ENCODE measurements at regions not wholly inside any gene's neighbourhood (a gene's known extent, or its start where the extent isn't known, plus 50 kb on each side); places are given as distances from the start of the nearest gene placed in this dataset.
"Not testable (repeated sequence)": the region's sequence is repeated elsewhere in the genome, so short reads cannot be mapped to it uniquely, and the experiment has no call there.

DNA sequence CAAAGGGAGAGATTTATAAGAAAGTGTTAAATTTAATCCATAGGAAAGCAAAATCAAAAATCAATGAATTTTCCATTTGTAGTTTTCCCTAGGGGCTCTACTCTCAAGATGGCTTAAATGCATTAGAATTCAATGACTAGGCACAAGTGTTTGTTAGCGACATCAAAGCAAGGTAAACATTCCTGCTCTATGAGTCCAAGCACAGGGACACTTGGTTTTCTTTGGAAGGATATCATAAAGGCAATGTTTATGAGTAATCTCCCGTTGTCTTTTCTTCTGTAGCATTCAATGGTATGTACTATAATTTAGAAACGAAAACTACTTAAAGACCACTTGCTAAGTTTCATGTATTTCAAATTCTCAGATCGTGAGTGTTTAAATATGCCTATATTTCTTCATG, 54.8 kb upstream of the ZNF717 start:
- H3K4me3 ChIP-seq; H3K27ac ChIP-seq; H3K4me1 ChIP-seq (replicated peaks in 1 of 2); in situ Hi-C loops (cut with MboI; ENCODE audit: low pct_unique_long_range_greater_than_20kb in 2 of 9, low sequenced_read_pairs in 9 of 9, unreplicated experiment in 9 of 9); ATAC-seq (replicated peaks in 6 of 8): not testable (repeated sequence)
- WGBS, 10 experiments: 0 to 91% (median 56%) methylated on average over 1 to 4 of the region's 4 CpGs

DNA sequence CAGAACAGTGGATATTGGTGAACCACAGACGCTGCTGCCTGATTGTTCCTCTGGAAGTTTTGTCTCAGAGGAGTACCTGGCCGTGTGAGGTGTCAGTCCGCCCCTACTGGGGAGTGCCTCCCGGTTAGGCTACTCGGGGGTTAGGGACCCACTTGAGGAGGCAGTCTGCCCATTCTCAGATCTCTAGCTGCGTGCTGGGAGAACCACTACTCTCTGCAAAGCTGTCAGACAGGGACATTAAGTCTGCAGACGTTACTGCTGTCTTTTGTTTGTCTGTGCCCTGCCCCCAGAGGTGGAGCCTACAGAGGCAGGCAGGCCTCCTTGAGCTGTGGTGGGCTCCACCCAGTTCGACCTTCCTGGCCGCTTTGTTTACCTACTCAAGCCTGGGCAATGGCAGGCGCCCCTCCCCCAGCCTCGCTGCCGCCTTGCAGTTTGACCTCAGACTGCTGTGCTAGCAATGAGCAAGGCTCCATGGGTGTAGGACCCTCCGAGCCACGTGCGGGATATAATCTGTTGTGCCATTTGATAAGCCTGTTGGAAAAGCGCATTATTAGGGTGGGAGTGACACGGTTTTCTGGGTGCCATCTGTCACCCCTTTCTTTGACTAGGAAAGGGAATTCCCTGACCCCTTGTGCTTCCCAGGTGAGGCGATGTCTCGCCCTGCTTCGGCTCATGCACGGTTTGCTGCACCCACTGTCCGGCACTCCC, 65.1 kb upstream of the ZNF717 start:
- not testable (repeated sequence) for H3K4me3 ChIP-seq; H3K4me1 ChIP-seq (replicated peaks in 1 of 2)

DNA sequence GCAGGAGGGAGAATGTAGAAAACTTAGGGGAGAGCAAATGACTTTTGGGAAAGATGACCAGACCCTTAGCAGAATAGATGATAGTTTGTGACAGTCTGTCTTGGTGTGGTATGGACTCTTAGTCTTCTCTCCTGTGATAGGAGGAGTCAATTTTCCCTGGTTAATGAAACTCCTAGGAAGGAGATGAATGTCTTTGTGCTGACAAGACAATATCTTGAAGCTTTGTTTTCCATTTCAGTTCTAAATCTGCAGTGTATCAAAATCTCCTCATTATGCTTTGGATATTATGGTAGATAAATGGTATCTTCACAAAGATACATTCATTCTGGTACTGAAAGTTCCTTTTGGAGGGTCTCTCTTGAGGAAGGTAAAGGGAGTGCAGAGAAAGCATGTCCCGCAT, 77.8 kb upstream of the ZNF717 start:
- H3K27ac ChIP-seq: no peak overlapping the region
- no peak overlapping the region for H3K4me3 ChIP-seq
- no peaks in the 10 kb centered on the region for H3K4me1 ChIP-seq (replicated peaks in 1 of 2)
- in situ Hi-C loops (cut with MboI; ENCODE audit: low pct_unique_long_range_greater_than_20kb in 2 of 9, low sequenced_read_pairs in 9 of 9, unreplicated experiment in 9 of 9): no loop called here
- 17 to 100% (median 86%) methylated on average over 1 of the region's 1 CpG; no CpG with 5 or more reads in 2 of the 10 experiments for WGBS, 10 experiments
- ATAC-seq (replicated peaks in 6 of 8): no peak

More for the DNA sequence above, 65.1 kb upstream of the ZNF717 start:
- 43 to 89% (median 75%) methylated on average over 1 to 9 of the region's 22 CpGs; no CpG with 5 or more reads in 4 of the 10 experiments for WGBS, 10 experiments
- H3K27ac ChIP-seq; in situ Hi-C loops (cut with MboI; ENCODE audit: low pct_unique_long_range_greater_than_20kb in 2 of 9, low sequenced_read_pairs in 9 of 9, unreplicated experiment in 9 of 9); ATAC-seq (replicated peaks in 6 of 8): not testable (repeated sequence)

DNA sequence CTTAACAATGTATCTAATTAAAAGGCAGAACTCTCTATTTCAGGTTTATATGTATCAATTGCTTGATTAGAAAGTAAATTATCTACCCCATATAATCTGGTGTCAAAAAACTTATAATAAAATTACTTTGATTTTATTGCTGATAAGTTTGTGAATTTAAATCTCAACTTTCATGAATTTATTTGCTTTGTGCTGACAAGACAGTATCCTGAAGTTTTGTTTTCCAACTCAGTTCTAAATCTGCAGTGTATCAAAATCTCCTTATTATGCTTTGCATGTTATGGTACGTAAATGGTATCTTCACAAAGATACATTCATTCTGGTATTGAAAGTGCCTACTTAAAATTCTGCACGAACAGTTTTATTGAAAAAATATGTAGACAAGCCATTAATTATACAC, 78.5 kb upstream of the ZNF717 start:
- Histone ChIP-seq H3K4me3 (no peak overlapping the region), H3K4me1 (replicated peaks in 1 of 2) (no peaks in the 10 kb centered on the region), H3K27ac (no peak overlapping the region)
- no peak for ATAC-seq (replicated peaks in 6 of 8)
- WGBS, 10 experiments: 0 to 82% (median 52%) methylated on average over 1 to 2 of the region's 2 CpGs
- in situ Hi-C loops (cut with MboI; ENCODE audit: low pct_unique_long_range_greater_than_20kb in 2 of 9, low sequenced_read_pairs in 9 of 9, unreplicated experiment in 9 of 9): no loop called here

DNA sequence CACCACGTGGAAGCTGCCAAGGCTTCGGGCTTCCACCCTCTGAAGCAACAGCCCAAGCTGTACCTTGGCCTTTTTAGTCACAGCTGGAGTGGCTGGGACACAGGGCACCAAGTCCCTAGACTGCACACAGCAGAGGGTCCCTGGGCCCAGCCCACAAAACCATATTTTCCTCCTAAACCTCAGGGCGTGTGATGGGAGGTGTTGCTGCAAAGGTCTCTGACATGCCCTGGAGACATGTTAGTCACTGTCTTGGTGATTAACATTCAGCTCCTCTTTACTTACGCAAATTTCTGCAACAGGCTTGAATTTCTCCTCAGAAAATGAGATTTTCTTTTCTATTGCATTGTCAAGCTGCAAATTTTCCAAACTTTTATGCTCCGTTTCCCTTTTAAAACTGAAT, 98.4 kb upstream of the ZNF717 start:
- WGBS, 10 experiments: 6 to 100% (median 82%) methylated on average over 2 to 5 of the region's 5 CpGs; no CpG with 5 or more reads in 1 of the 10 experiments
- peak in 3 of 8 experiments; percentile 63 to 91 (median 86) for ATAC-seq (replicated peaks in 6 of 8)
- H3K27ac ChIP-seq; H3K4me1 ChIP-seq (replicated peaks in 1 of 2); H3K4me3 ChIP-seq; in situ Hi-C loops (cut with MboI; ENCODE audit: low pct_unique_long_range_greater_than_20kb in 2 of 9, low sequenced_read_pairs in 9 of 9, unreplicated experiment in 9 of 9): not testable (repeated sequence)

DNA sequence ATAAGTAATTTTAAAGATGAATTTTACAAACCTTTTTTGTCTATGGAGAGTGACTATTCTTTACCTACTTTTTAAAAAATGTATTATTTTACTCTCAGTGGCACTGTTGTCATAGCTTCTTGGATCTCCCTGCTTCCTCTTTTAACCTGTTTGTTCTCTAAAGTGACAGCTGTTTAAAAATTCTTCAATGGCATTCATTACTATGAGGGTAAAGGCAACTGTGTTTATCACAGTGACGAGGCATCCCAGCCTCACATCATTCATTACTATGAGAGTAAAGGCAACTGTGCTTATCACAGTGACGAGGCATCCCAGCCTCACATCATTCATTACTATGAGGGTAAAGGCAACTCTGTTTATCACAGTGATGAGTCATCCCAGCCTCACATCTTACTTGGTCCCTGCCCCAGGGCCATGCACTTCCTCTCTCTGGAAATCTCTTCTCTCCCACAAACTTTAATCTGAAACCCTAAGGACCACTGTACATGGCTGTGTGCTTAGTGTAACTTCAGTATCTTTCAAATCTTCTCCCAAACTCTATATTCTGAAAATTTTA, 101.7 kb upstream of the ZNF717 start:
- no peaks in the 10 kb centered on the region for H3K4me1 ChIP-seq (replicated peaks in 1 of 2)
- WGBS, 10 experiments: 0 to 94% (median 63%) methylated on average over 1 to 2 of the region's 2 CpGs; no CpG with 5 or more reads in 1 of the 10 experiments
- no peak overlapping the region for H3K27ac ChIP-seq
- peak in 2 of 8 experiments; percentile 94 to 99 for ATAC-seq (replicated peaks in 6 of 8)
- in situ Hi-C loops (cut with MboI; ENCODE audit: low pct_unique_long_range_greater_than_20kb in 2 of 9, low sequenced_read_pairs in 9 of 9, unreplicated experiment in 9 of 9): no loop called here
- no peak overlapping the region for H3K4me3 ChIP-seq

DNA sequence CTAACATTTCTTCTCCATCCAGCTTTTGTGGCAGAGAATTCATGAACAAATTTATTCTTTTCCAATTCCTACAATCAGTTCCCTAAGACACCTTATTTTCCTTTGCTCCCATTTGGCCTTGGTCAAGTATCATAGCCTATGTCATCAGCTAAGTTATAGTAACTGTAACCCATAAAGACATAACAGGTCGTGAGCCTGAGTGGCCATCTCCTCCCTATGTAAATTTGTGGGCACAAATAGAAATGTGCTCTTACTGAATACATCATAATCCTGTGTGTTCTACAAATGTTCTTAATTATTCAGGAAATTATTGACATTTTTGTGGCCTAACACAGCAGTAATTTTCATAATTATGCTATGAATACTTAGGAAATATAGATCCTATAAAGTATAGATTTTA, 108.9 kb upstream of the ZNF717 start:
- in situ Hi-C loops (cut with MboI; ENCODE audit: low pct_unique_long_range_greater_than_20kb in 2 of 9, low sequenced_read_pairs in 9 of 9, unreplicated experiment in 9 of 9): no loop called here
- Histone ChIP-seq H3K4me3 (no peak overlapping the region), H3K27ac (no peak overlapping the region), H3K4me1 (replicated peaks in 1 of 2) (peaks cover 3 to 6% of the 10 kb centered on the region in 2 donors)
- WGBS, 10 experiments: 0 to 83% (median 20%) methylated on average over 1 of the region's 1 CpG; no CpG with 5 or more reads in 3 of the 10 experiments
- peak in 2 of 8 experiments; percentile 57 for ATAC-seq (replicated peaks in 6 of 8)

DNA sequence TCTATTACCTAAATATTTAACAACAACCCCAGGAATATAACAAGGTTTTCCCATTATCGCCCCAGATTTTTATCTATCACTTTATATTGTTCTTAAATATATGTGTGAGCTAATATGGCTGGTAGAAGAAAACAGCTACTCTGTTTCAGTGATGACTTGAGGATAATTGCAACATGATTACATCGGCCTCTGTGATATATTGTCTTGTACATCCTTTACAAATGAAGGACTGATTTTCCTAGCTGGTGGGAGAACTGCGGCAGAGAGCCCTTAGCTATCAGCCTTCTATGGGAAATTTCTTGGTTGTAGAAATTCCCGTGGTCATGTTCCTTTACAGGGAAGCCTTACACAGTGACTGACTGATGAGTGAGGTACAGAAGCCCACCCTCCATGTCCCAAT, 110.9 kb upstream of the ZNF717 start:
- Histone ChIP-seq H3K27ac (peak overlapping the region in 1 of 2 donors; percentile 69), H3K4me1 (replicated peaks in 1 of 2) (peaks cover 6 to 8% of the 10 kb centered on the region in 2 donors), H3K4me3 (no peak overlapping the region)
- WGBS, 10 experiments: 31 to 100% (median 70%) methylated on average over 2 to 4 of the region's 4 CpGs; no CpG with 5 or more reads in 1 of the 10 experiments
- in situ Hi-C loops (cut with MboI; ENCODE audit: low pct_unique_long_range_greater_than_20kb in 2 of 9, low sequenced_read_pairs in 9 of 9, unreplicated experiment in 9 of 9): no loop called here
- ATAC-seq (replicated peaks in 6 of 8): peak in 4 of 8 experiments; percentile 26 to 89 (median 46)

DNA sequence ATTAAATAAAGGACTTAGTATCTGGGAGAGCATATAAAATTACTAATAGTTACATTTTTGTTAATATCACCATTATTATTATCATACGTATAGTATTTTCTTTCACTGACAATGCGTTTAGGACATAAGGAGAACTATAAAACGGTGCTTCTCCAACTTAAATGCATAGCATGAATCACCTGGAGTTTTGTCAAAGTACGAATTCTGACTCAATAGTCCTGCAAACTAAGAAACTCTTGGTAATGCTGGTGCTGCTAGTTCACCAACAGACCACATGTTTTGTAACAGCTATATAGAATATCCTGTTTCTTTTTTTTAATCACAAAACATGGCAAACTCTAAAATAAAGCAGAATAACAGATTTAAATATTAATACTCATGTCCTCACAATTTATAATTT, 116.1 kb upstream of the ZNF717 start:
- ATAC-seq (replicated peaks in 6 of 8); H3K4me3 ChIP-seq; H3K4me1 ChIP-seq (replicated peaks in 1 of 2); H3K27ac ChIP-seq; in situ Hi-C loops (cut with MboI; ENCODE audit: low pct_unique_long_range_greater_than_20kb in 2 of 9, low sequenced_read_pairs in 9 of 9, unreplicated experiment in 9 of 9): not testable (repeated sequence)
- 39 to 100% (median 72%) methylated on average over 1 to 4 of the region's 4 CpGs; no CpG with 5 or more reads in 3 of the 10 experiments for WGBS, 10 experiments

DNA sequence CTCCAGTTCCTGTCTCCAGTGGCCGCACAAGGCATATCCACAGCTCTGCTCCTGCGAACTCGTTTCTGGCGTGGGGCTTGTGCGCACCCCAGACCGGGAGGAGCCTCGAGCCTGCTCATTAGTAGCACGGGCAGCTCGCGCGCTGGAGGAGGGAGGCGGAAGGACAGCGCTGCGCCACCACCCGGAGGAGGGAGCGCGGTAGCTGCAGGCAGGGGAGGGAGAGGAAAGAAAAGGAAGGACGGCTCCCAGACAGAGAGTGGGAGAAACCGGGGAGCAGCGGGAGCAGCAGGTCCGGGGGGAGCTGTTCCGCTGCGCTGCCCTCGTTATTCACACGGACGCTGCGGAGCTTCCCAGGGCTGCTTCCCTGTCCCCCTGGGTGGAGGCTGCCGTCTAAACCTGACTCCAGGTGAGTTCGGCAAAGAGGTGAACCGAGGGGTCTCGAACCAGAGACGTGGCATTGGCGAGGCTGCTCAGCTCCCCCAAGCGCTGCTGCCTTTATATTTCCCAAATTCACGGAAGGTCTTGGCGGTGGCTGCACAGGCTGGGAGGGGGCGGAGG, 121.3 kb upstream of the ZNF717 start:
- Histone ChIP-seq H3K27ac (no peak overlapping the region), H3K4me3 (peak overlapping the region; percentile 33 to 49 (median 38)), H3K4me1 (replicated peaks in 1 of 2) (no peaks in the 10 kb centered on the region)
- peak; percentile 97 to 100 (median 100) for ATAC-seq (replicated peaks in 6 of 8)
- 0 to 9% (median 0%) methylated on average over 1 to 8 of the region's 37 CpGs; no CpG with 5 or more reads in 2 of the 10 experiments for WGBS, 10 experiments
- in situ Hi-C loops (cut with MboI; ENCODE audit: low pct_unique_long_range_greater_than_20kb in 2 of 9, low sequenced_read_pairs in 9 of 9, unreplicated experiment in 9 of 9): no loop called here

DNA sequence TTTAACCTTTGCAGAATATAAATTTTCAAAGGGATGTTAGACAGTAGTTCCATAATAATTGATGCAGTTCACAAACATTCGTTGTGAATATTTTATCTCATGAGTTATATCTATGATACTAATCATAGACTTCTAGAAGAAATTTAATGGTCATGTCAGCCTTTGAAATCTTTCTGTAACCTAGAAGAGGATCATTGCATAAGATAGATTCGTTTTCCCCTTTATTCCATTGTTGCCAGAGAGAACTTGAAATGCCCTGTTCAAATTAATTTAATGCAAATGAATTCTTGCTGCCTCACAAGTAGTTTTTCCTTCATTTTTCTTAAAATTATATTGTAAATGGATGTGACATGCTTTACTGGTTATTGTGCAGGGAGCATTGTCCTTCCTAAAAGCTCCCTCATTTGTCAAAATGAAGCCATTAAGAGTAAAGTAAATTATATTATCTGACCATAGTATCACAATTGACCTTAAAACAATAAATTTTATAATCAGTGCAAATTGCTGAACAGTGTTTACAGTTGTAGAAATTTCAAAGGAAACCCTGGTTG, 128.5 kb upstream of the ZNF717 start:
- in situ Hi-C loops (cut with MboI; ENCODE audit: low pct_unique_long_range_greater_than_20kb in 2 of 9, low sequenced_read_pairs in 9 of 9, unreplicated experiment in 9 of 9): no loop called here
- Histone ChIP-seq H3K4me1 (replicated peaks in 1 of 2) (no peaks in the 10 kb centered on the region), H3K27ac (no peak overlapping the region), H3K4me3 (no peak overlapping the region)
- peak in 5 of 8 experiments; percentile 16 to 65 (median 45) for ATAC-seq (replicated peaks in 6 of 8)
- WGBS, 10 experiments: 0 to 75% (median 42%) methylated on average over 1 to 2 of the region's 2 CpGs; no CpG with 5 or more reads in 1 of the 10 experiments

DNA sequence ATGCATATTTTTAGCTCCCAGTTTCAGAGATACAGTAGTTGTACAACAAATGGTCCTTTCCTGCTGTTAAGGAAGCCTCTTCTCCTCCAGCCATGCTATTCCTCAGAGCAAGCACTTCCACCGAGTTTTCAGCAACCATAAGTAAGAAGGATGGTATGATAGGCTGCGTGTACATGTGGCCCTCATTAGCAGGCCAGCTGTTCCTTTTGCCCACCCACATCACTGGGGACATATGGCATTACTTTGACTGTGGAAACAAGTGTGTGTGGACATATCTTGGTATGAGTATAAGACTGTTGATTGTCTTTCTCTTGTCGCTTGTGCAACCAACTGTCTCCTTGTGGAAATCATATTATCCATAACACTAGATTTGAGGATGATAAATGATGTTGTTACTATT, 129.4 kb upstream of the ZNF717 start:
- in situ Hi-C loops (cut with MboI; ENCODE audit: low pct_unique_long_range_greater_than_20kb in 2 of 9, low sequenced_read_pairs in 9 of 9, unreplicated experiment in 9 of 9): not testable (repeated sequence)
- WGBS, 10 experiments: 0 to 100% (median 81%) methylated on average over 1 to 3 of the region's 3 CpGs; no CpG with 5 or more reads in 2 of the 10 experiments

DNA sequence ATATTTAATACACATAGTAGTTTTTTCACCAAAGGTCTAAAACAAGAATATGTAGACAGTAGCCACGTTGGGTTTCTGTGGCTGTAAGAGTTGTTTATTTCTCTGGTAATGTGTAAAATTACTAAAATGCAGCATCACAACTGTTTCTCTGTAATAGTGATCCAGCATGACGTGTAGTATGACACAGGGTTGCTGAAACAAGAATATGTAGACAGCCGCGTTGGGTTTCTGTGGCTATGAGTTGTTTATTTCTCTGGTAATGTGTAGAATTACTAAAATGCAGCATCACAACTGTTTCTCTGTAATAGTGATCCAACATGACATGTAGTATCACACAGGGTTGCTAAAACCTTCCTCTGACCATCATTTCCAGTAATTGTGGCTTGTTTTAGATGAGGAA, 153.6 kb upstream of the ZNF717 start:
- 0 to 100% (median 62%) methylated on average over 1 to 4 of the region's 4 CpGs; no CpG with 5 or more reads in 1 of the 10 experiments for WGBS, 10 experiments
- H3K27ac ChIP-seq: no peak overlapping the region
- no peak overlapping the region for H3K4me3 ChIP-seq
- in situ Hi-C loops (cut with MboI; ENCODE audit: low pct_unique_long_range_greater_than_20kb in 2 of 9, low sequenced_read_pairs in 9 of 9, unreplicated experiment in 9 of 9): no loop called here
- ATAC-seq (replicated peaks in 6 of 8): no peak
- H3K4me1 ChIP-seq (replicated peaks in 1 of 2): no peaks in the 10 kb centered on the region

More for the DNA sequence above, 129.4 kb upstream of the ZNF717 start:
- not testable (repeated sequence) for H3K4me3 ChIP-seq; ATAC-seq (replicated peaks in 6 of 8); H3K27ac ChIP-seq; H3K4me1 ChIP-seq (replicated peaks in 1 of 2)
